GM18868 (cell line): ENCODE measurements at regions not wholly inside any gene's neighbourhood (a gene's known extent, or its start where the extent isn't known, plus 50 kb on each side); places are given as distances from the start of the nearest gene placed in this dataset.
"Not testable (repeated sequence)": the region's sequence is repeated elsewhere in the genome, so short reads cannot be mapped to it uniquely, and the experiment has no call there.

Experiments used
- ATAC-seq: cut with Tn5 transposase; IDR thresholded peaks from one replicate; pipeline ENCODE4 v1.9.1; 2021; ENCODE audit warnings: mild to moderate bottlenecking, moderate library complexity; ENCODE audit not compliant: unreplicated experiment

DNA sequence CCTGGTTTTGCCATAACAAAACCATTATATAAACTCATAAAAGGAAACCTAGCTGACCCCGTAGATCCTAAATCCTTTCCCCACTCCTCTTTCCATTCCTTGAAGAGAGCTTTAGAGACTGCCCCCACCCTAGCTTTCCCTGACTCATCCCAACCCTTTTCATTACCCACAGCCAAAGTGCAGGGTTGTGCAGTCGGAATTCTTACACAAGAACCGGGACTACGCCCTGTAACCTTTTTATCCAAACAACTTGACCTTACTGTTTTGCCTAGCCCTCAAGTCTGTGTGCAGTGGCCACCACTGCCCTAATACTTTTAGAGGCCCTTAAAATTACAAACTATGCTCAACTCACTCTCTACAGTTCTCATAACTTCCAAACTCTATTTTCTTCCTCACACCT is 116.0 kb upstream of the PTPN13 start:
- not testable (repeated sequence) for ATAC-seq

GRCh38 chr4:86481440-86481839 is 112.7 kb upstream of the PTPN13 start:
- no peak for ATAC-seq

DNA sequence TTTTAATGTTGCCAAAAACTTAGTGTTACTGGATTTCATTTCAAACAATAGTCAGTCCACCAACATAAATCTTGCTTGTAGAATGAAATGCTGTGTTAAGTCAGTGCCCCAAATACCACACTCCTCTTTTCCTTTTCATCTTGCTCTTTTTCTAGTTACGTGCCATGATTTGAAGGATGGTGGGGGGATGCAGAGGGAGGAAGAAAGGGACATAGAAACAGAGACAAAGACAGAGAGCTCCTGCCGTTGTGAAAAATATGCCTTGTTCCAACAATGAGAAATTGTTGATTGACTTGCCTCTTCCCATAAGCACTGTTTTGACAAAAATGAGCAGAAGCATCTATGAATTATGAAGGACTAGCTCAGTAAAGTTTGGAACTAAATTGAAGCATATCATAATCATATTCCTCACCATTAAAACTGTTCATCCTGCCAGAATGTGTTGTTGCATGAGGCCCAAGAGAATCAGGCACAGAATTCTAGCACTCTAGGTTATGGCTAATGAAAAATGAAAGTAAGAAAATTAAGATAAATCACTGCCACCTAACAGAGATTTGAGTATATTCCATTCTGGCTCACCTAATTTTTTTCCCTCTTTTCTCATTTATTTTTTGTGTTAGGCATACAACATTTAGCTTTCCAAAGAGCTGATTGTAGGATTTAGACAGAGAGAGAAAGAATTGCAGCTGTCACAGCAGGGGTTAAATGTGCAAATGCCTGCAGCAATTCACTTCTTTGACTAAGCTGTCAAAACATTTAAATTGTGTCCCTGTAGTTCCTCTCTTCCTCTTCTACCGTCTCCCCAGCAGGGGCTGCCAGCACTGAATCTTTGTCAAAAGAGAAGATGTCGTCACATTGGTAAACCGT is 111.6 kb upstream of the PTPN13 start:
- no peak for ATAC-seq

- no peak for ATAC-seq
Measured at GRCh38 chr4:86483173-86483490, 111.0 kb upstream of the PTPN13 start.

- no peak for ATAC-seq
Measured at GRCh38 chr4:86483773-86484172, 110.3 kb upstream of the PTPN13 start.

DNA sequence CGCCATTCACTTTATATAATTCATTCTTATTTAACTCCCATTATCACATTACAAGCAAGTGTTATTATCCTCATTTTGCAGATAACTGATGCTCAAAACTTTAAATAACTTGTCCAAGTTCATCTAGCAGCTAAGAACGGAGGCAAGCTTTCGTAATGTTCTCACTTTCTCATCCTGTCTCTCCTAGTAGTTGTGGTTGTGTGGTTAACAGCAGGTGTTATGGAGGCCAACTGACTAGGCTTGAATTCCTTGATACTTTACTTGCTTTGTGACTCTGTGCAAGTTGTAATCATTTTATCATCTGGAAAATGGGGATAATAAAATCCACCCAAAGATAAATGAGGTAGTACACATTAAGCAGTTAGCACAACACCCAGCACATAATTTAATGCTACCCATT is 109.9 kb upstream of the PTPN13 start:
- ATAC-seq: no peak

GRCh38 chr4:86487738-86488348 is 106.3 kb upstream of the PTPN13 start:
- ATAC-seq: no peak

DNA sequence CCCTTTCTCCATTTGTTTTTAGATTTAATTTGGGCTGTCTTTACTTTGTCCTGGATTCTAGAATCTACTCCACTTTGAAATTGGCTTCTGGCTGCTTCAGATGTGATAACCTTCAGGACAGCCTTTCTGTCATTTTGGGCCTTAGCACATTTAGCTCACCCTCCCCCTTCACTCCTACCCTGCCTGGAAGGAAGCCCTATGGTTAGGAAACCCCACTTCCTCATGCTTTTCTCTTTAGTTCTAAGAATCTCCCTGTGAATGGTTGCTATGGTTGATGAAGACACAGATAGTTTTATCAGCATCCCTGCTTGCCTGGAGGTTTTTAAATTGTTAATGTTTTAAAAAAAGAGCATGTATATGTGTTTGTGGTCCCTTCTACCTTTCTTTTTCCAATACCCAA is 100.7 kb upstream of the PTPN13 start:
- no peak for ATAC-seq

DNA sequence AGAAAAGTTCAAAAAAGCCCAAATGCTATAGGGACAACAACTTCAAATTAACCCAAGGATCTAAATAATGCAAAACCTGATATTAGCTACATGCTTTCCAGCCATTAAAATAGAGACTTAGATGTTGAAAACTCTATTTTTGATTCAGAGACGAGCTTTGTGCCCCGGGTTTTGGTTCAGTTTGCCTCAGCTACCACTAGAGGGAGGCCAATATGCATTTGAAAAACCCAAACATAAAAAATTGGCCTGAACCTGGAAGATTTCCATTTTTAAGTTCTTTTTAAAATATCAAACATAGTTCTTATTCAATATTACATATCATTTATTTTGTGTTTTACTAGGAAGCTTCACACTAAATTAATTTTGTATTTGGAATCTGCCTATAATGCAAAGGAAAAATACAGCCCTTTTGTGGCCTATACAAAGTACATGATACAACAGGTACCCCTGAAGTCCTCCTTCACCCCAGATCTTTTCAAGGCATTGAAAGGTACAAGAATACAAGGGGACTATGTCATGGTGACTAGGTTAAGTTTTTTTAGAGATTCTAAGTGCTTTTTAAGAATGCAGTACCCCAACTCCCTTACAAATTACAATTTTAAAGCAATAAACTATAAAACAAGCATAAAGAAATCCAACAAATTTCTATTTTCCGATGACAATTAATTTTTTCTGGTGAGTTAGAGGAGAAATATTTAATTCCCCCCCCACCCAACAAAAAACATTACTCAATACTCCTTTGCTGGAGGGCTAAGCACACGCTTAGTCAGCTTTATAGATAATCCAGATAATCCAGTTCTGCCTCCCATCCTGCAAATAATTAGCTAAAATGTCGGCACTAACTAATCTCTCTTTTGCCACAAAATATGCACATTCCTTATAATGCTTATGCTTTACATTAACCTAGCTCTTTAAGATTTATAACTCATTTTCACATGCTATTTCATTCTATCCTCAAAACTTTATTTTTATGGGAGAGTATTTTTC is 97.7 kb upstream of the PTPN13 start:
- ATAC-seq: peak; percentile 32

GRCh38 chr4:86497131-86497530 is 97.0 kb upstream of the PTPN13 start:
- peak; percentile 39 for ATAC-seq

- ATAC-seq: peak; percentile 85
Measured at GRCh38 chr4:86497980-86498862, 95.9 kb upstream of the PTPN13 start.

GRCh38 chr4:86498863-86499166 is 95.3 kb upstream of the PTPN13 start:
- ATAC-seq: no peak

- no peak for ATAC-seq
Measured at GRCh38 chr4:86500527-86500926, 93.6 kb upstream of the PTPN13 start.

DNA sequence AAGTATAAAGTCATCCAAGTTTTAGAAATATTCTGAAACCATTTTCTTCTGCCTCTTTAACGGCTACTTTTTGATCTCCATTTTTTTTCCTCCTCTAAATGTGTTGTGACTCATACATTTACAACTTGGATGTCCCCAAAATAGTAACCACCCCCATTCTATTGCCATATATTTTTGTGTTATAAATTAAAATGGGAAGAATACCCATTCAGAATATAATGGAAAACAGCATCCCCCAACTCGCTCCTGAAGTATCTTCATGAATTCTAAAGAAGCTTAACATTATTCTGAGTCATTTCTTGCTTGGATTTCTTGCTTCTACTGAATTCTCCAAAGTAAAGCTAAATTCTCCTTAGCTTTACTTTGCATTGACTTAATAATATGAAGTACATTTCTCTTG is 92.0 kb upstream of the PTPN13 start:
- no peak for ATAC-seq

DNA sequence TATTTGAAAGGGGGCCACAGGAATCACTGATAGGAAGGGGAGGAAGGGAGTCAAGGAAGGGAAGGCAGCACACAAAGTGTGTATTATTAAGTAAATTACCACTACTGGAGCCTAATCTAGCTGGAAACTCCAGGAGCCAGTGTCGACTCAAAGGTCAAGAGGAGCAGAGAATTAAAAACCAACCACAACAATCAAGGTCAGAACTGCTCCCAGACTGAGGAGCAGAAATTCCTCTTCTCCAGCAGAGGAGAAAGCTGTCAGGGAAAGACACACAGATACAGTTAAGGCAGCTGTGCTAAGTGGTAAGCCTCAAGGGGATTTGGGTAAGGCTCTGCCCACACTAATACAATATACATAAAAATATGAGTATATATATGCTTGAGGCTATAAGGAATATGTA is 87.5 kb upstream of the PTPN13 start:
- ATAC-seq: no peak

DNA sequence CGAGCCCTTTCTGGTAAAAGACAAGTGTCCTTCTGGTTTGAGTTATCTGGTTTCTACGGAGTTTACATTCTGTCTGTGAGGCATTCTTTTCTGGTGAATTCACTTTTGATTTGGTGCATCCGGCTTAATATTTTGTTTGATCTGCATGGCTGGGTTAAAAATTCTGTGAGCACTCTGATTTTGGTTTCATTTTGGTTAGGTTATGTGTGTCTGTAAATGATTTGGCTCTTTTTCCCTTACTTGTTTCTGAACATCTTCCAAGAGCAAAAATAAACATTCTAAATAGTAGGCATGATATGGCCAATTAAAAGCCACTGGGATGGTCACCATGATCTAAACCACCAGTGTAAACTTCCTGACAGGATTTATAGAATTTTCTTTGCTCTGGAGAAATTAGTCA is 85.7 kb upstream of the PTPN13 start:
- ATAC-seq: no peak

- no peak for ATAC-seq
Measured at GRCh38 chr4:86511590-86511989, 82.5 kb upstream of the PTPN13 start.

GRCh38 chr4:86512631-86513030 is 81.5 kb upstream of the PTPN13 start:
- no peak for ATAC-seq

DNA sequence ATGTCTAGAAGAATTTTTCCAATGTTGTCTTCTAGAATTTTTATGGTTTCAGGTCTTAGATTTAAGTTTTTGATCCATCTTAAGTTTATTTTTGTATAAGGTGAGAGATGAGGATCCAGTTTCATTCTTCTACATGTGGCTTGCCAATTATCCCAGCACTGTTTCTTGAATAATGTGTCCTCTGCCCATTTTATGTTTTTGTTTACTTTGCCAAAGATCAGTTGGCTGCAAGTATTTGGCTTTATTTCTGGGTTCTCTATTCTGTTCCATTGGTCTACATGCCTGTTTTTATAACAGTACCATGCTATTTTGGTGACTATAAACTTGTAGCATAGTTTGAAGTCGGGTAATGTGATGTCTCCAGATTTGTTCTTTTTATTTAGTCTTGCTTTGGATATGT is 78.2 kb upstream of the PTPN13 start:
- not testable (repeated sequence) for ATAC-seq

- ATAC-seq: no peak
Measured at GRCh38 chr4:86521373-86521969, 72.6 kb upstream of the PTPN13 start.
